ENCODE measurements at regions not wholly inside any gene's neighbourhood (a gene's known extent, or its start where the extent isn't known, plus 50 kb on each side); places are given as distances from the start of the nearest gene placed in this dataset.
"Not testable (repeated sequence)": the region's sequence is repeated elsewhere in the genome, so short reads cannot be mapped to it uniquely, and the experiment has no call there.

DNA sequence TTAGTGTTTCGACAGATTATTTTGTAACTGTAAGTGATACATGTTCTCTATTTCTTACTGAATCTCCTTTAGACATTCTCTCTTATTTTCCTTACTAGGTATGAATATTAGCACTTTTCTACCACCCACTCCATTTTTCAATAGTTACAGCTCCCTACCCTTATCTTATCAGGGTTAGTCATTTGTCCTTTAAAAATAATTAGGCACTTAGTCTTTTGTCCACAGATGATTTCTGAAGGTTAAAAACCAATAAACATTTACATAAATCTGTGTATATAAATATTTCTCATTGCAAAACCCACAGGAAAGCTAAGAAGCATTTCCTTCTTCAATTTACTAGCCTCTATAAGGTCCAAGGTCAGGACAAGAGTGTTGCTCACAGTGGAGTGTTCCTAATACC, 624.1 kb upstream of the MIR17HG start:
- H4K20me1 ChIP-seq (ENCODE audit: insufficient read depth), result no peaks in the 10 kb centered on the region
- TF ChIP-seq EZH2 (IDR thresholded peaks at IDR 0.05; ENCODE audit: low read depth) (no peak), CTCF (conservative IDR thresholded peaks at IDR 0.05) (no peak)
- no peaks in the 10 kb centered on the region for H3K4me1 ChIP-seq (replicated peaks; ENCODE audit: insufficient read depth)
- H3K9me3 ChIP-seq (ENCODE audit: insufficient read depth, low read depth), result no peaks in the 10 kb centered on the region
- H3K4me3 ChIP-seq, result no peak overlapping the region
- ChIA-PET POLR2A (ENCODE audit: unreplicated experiment) (interaction anchor here (0.7 kb wide), 1 partner anchor 220 kb away, joined by 3 read pairs; no protein-coding TSS in a partner anchor), CTCF (no interaction called here)
- DNase-seq, result no peak
- H3K9me2 ChIP-seq (ENCODE audit: insufficient read depth), result no peaks in the 10 kb centered on the region; the same call in 1 of the 2 replicates
- no peaks in the 10 kb centered on the region; the same call in 1 of the 2 replicates for H3F3A ChIP-seq (ENCODE audit: insufficient read depth, low read depth)
- no TSS peak for BruUV-seq (replicated peaks)
- H3K27ac ChIP-seq, result no peak overlapping the region
- intact Hi-C loops (cut with micrococcal nuclease; ENCODE audit: unreplicated experiment), result no loop called here
- no peaks in the 10 kb centered on the region for H3K79me2 ChIP-seq (ENCODE audit: low read depth)
- H3K36me3 ChIP-seq (ENCODE audit: low read depth), result no peaks in the 10 kb centered on the region
- no peak overlapping the region for H2AFZ ChIP-seq
- H3K4me2 ChIP-seq, result no peak overlapping the region
- H3K27me3 ChIP-seq (ENCODE audit: insufficient read depth, low read depth), result no peaks in the 10 kb centered on the region

DNA sequence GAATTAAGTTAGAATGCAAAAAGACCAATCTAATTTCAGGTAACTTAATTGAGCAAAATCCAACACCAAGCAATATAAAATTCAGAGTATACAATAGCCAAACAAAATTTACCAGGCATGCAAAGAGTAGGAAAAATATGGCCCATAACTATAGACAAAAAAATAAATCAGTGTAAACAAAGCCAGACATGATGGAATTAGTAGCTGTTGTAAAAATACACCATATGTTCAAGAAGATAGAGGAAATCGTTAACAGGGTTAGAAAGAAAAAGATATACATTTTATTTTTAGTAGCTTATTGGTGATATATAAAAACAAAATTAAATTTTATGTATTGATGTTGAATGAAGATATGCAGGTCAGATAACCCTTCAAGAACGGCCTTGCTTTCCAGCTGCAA, 621.1 kb upstream of the MIR17HG start:
- H3K79me2 ChIP-seq (ENCODE audit: low read depth), result no peaks in the 10 kb centered on the region

GRCh38 chr13:90732049-90732448, 615.4 kb upstream of the MIR17HG start:
- TF ChIP-seq CTCF (conservative IDR thresholded peaks at IDR 0.05), result peak; percentile 34; the same call in 1 of the 2 replicates
- TF ChIP-seq EZH2 (IDR thresholded peaks at IDR 0.05; ENCODE audit: low read depth), result no peak
- Histone ChIP-seq H3K36me3 (ENCODE audit: low read depth) (no peaks in the 10 kb centered on the region), H3K9me3 (ENCODE audit: insufficient read depth, low read depth) (no peaks in the 10 kb centered on the region), H3K4me2 (no peak overlapping the region), H3K4me1 (replicated peaks; ENCODE audit: insufficient read depth) (no peaks in the 10 kb centered on the region), H3K27ac (no peak overlapping the region), H3K27me3 (ENCODE audit: insufficient read depth, low read depth) (no peaks in the 10 kb centered on the region), H2AFZ (no peak overlapping the region), H4K20me1 (ENCODE audit: insufficient read depth) (no peaks in the 10 kb centered on the region), H3K9me2 (ENCODE audit: insufficient read depth) (no peaks in the 10 kb centered on the region), H3K4me3 (no peak overlapping the region), H3F3A (ENCODE audit: insufficient read depth, low read depth) (no peaks in the 10 kb centered on the region), H3K79me2 (ENCODE audit: low read depth) (no peaks in the 10 kb centered on the region)
- CTCF ChIA-PET, result interaction anchor here (0.6 kb wide), 1 partner anchor 537 kb away, joined by 25 read pairs; no protein-coding TSS in a partner anchor
- intact Hi-C loops (cut with micrococcal nuclease; ENCODE audit: unreplicated experiment), result no loop called here
- POLR2A ChIA-PET (ENCODE audit: unreplicated experiment), result no interaction called here
- no peak for DNase-seq
- BruUV-seq (replicated peaks), result no TSS peak

More for the DNA sequence above, 621.1 kb upstream of the MIR17HG start:
- Histone ChIP-seq H2AFZ (0 out of 2 replicates have a peak overlapping the region, but pooled peaks have one; percentile 55), H3K4me2 (no peak overlapping the region), H3F3A (ENCODE audit: insufficient read depth, low read depth) (no peaks in the 10 kb centered on the region; the same call in 1 of the 2 replicates), H4K20me1 (ENCODE audit: insufficient read depth) (no peaks in the 10 kb centered on the region), H3K4me3 (no peak overlapping the region), H3K4me1 (replicated peaks; ENCODE audit: insufficient read depth) (no peaks in the 10 kb centered on the region), H3K9me3 (ENCODE audit: insufficient read depth, low read depth) (no peaks in the 10 kb centered on the region), H3K27ac (no peak overlapping the region), H3K9me2 (ENCODE audit: insufficient read depth) (no peaks in the 10 kb centered on the region; the same call in 1 of the 2 replicates), H3K27me3 (ENCODE audit: insufficient read depth, low read depth) (no peaks in the 10 kb centered on the region), H3K36me3 (ENCODE audit: low read depth) (no peaks in the 10 kb centered on the region)
- BruUV-seq (replicated peaks), result no TSS peak
- ChIA-PET CTCF (interaction anchor here (0.5 kb wide), 1 partner anchor 456 kb away, joined by 3 read pairs; no protein-coding TSS in a partner anchor), POLR2A (ENCODE audit: unreplicated experiment) (no interaction called here)
- intact Hi-C loops (cut with micrococcal nuclease; ENCODE audit: unreplicated experiment), result no loop called here
- no peak for TF ChIP-seq EZH2 (IDR thresholded peaks at IDR 0.05; ENCODE audit: low read depth)
- TF ChIP-seq CTCF (conservative IDR thresholded peaks at IDR 0.05), result no peak
- no peak for DNase-seq

DNA sequence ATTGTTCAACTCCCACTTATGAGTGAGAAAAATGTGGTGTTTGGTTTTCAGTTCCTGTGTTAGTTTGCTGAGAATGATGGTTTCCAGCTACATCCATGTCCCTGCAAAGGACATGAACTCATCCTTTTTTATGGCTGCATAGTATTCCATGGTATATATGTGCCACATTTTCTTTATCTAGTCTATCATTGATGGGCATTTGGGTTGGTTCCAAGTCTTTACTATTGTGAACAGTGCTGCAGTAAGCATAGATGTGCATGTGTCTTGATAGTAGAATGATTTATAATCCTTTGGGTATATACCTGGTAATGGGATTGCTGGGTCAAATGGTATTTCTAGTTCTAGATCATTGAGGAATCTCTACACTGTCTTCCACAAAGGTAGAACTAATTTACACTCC, 613.0 kb upstream of the MIR17HG start:
- H3K36me3 ChIP-seq (ENCODE audit: low read depth); H3K27ac ChIP-seq; intact Hi-C loops (cut with micrococcal nuclease; ENCODE audit: unreplicated experiment); H2AFZ ChIP-seq; H3K79me2 ChIP-seq (ENCODE audit: low read depth); CTCF ChIA-PET; H3K9me3 ChIP-seq (ENCODE audit: insufficient read depth, low read depth); DNase-seq; H3K4me3 ChIP-seq; H3F3A ChIP-seq (ENCODE audit: insufficient read depth, low read depth); BruUV-seq (replicated peaks); H3K4me1 ChIP-seq (replicated peaks; ENCODE audit: insufficient read depth); POLR2A ChIA-PET (ENCODE audit: unreplicated experiment); H3K4me2 ChIP-seq; H4K20me1 ChIP-seq (ENCODE audit: insufficient read depth); H3K27me3 ChIP-seq (ENCODE audit: insufficient read depth, low read depth); H3K9me2 ChIP-seq (ENCODE audit: insufficient read depth): not testable (repeated sequence)
